HepG2 (cell line): ENCODE measurements at regions not wholly inside any gene's neighbourhood (a gene's known extent, or its start where the extent isn't known, plus 50 kb on each side); places are given as distances from the start of the nearest gene placed in this dataset.

Source experiments
- CCAR2 ChIP-seq: fragments of 200-400 bp; formaldehyde crosslinking; optimal IDR thresholded peaks from 2 replicates; pipeline ENCODE3; 2018; ENCODE audit warnings: low read depth, mild to moderate bottlenecking, low read length, moderate library complexity
- DPF2 ChIP-seq: sonication (generic); formaldehyde crosslinking; IDR thresholded peaks from 2 replicates; pipeline ENCODE4 v1.4.0; 2020; ENCODE audit warnings: mild to moderate bottlenecking, low read depth, missing genetic modification reagents, borderline replicate concordance
- ESRRA ChIP-seq: sonication (generic); formaldehyde crosslinking; IDR thresholded peaks from 2 replicates; pipeline ENCODE4 v1.5.1; 2020; ENCODE audit warnings: mild to moderate bottlenecking, low read depth, missing genetic modification reagents
- FOXO1 ChIP-seq: sonication (generic); formaldehyde crosslinking; IDR thresholded peaks from 2 replicates; pipeline ENCODE4 v1.4.0; 2020; ENCODE audit warnings: missing genetic modification reagents
- FOXP1 ChIP-seq, 2 experiments: fragments of 450-650 bp in 1 of 2; IDR thresholded peaks; 2 replicates each; pipeline ENCODE4 v1.6.1; 2017 to 2018; ENCODE audit warnings: antibody characterized with exemption in 1 of 2
- HNRNPK ChIP-seq: fragments of 200-400 bp; formaldehyde crosslinking; IDR thresholded peaks from 2 replicates; pipeline ENCODE4 v1.6.1; 2018; ENCODE audit warnings: low read length, low read depth, moderate library complexity, mild to moderate bottlenecking; ENCODE audit not compliant: poor library complexity, severe bottlenecking
- KAT8 ChIP-seq: IDR thresholded peaks from 2 replicates; pipeline ENCODE4 v1.6.1; 2016; ENCODE audit warnings: missing genetic modification reagents, missing compliant biosample characterization
- KMT2B ChIP-seq: IDR thresholded peaks from 2 replicates; pipeline ENCODE4 v1.6.1; 2016; ENCODE audit warnings: missing genetic modification reagents, missing compliant biosample characterization
- NFIC ChIP-seq: IDR thresholded peaks from 2 replicates; pipeline ENCODE4 v1.6.1; 2012; ENCODE audit warnings: mild to moderate bottlenecking, low read length, inconsistent platforms
- NR2C2 ChIP-seq: sonication (generic); formaldehyde crosslinking; IDR thresholded peaks from 2 replicates; pipeline ENCODE4 v1.4.0; 2020; ENCODE audit warnings: missing genetic modification reagents, mild to moderate bottlenecking, moderate library complexity, borderline replicate concordance
- ZBED4 ChIP-seq: sonication (generic); formaldehyde crosslinking; IDR thresholded peaks from 2 replicates; pipeline ENCODE4 v1.4.0; 2020; ENCODE audit warnings: missing genetic modification reagents, borderline replicate concordance
- ZNF644 ChIP-seq: IDR thresholded peaks from 2 replicates; pipeline ENCODE4 v1.6.1; 2016; ENCODE audit warnings: low read depth
- TF ChIP-seq, protein P1 (sequence below): sonication (generic); formaldehyde crosslinking; IDR thresholded peaks from 2 replicates; pipeline ENCODE4 v1.5.0; 2020; ENCODE audit warnings: missing genetic modification reagents
- TF ChIP-seq, protein P2 (sequence below): sonication (generic); formaldehyde crosslinking; IDR thresholded peaks from 2 replicates; pipeline ENCODE4 v1.4.0; 2020; ENCODE audit warnings: mild to moderate bottlenecking, missing genetic modification reagents
- TF ChIP-seq, protein P3 (sequence below), 2 experiments: sonication (generic) in 1 of 2; formaldehyde crosslinking in 1 of 2; IDR thresholded peaks; 2 replicates each; pipeline versions ENCODE4 v1.6.1 to v1.9.0; 2014 to 2022; ENCODE audit warnings: antibody characterized with exemption in 1 of 2, borderline replicate concordance in 1 of 2, inconsistent platforms in 1 of 2, low read depth in 1 of 2, missing genetic modification reagents in 1 of 2

- TF ChIP-seq, protein P1, sequence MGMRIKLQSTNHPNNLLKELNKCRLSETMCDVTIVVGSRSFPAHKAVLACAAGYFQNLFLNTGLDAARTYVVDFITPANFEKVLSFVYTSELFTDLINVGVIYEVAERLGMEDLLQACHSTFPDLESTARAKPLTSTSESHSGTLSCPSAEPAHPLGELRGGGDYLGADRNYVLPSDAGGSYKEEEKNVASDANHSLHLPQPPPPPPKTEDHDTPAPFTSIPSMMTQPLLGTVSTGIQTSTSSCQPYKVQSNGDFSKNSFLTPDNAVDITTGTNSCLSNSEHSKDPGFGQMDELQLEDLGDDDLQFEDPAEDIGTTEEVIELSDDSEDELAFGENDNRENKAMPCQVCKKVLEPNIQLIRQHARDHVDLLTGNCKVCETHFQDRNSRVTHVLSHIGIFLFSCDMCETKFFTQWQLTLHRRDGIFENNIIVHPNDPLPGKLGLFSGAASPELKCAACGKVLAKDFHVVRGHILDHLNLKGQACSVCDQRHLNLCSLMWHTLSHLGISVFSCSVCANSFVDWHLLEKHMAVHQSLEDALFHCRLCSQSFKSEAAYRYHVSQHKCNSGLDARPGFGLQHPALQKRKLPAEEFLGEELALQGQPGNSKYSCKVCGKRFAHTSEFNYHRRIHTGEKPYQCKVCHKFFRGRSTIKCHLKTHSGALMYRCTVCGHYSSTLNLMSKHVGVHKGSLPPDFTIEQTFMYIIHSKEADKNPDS, result no peak
- TF ChIP-seq, protein P2, sequence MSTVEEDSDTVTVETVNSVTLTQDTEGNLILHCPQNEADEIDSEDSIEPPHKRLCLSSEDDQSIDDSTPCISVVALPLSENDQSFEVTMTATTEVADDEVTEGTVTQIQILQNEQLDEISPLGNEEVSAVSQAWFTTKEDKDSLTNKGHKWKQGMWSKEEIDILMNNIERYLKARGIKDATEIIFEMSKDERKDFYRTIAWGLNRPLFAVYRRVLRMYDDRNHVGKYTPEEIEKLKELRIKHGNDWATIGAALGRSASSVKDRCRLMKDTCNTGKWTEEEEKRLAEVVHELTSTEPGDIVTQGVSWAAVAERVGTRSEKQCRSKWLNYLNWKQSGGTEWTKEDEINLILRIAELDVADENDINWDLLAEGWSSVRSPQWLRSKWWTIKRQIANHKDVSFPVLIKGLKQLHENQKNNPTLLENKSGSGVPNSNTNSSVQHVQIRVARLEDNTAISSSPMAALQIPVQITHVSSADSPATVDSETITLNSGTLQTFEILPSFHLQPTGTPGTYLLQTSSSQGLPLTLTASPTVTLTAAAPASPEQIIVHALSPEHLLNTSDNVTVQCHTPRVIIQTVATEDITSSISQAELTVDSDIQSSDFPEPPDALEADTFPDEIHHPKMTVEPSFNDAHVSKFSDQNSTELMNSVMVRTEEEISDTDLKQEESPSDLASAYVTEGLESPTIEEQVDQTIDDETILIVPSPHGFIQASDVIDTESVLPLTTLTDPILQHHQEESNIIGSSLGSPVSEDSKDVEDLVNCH (CRISPR knock-in tag), result no peak
- TF ChIP-seq, protein P3, sequence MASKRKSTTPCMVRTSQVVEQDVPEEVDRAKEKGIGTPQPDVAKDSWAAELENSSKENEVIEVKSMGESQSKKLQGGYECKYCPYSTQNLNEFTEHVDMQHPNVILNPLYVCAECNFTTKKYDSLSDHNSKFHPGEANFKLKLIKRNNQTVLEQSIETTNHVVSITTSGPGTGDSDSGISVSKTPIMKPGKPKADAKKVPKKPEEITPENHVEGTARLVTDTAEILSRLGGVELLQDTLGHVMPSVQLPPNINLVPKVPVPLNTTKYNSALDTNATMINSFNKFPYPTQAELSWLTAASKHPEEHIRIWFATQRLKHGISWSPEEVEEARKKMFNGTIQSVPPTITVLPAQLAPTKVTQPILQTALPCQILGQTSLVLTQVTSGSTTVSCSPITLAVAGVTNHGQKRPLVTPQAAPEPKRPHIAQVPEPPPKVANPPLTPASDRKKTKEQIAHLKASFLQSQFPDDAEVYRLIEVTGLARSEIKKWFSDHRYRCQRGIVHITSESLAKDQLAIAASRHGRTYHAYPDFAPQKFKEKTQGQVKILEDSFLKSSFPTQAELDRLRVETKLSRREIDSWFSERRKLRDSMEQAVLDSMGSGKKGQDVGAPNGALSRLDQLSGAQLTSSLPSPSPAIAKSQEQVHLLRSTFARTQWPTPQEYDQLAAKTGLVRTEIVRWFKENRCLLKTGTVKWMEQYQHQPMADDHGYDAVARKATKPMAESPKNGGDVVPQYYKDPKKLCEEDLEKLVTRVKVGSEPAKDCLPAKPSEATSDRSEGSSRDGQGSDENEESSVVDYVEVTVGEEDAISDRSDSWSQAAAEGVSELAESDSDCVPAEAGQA (IDR thresholded peaks at IDR 0.05; ENCODE audit: low read depth), result peak; percentile 48; the same call in 1 of the 2 replicates
- TF ChIP-seq, protein P3 (CRISPR knock-in tag; IDR thresholded peaks at IDR 0.05; ENCODE audit: borderline replicate concordance), result no peak
- TF ChIP-seq ZBED4 (CRISPR knock-in tag) (peak; percentile 63; the same call in 1 of the 2 replicates), NFIC (peak; percentile 94), FOXO1 (CRISPR knock-in tag) (peak; percentile 87; the same call in 1 of the 2 replicates), HNRNPK (no peak), NR2C2 (CRISPR knock-in tag) (peak; percentile 50; the same call in 1 of the 2 replicates), ZNF644 (CRISPR knock-in tag) (peak; percentile 81; the same call in 1 of the 2 replicates), ESRRA (CRISPR knock-in tag) (no peak), KAT8 (CRISPR knock-in tag) (peak; percentile 77), DPF2 (CRISPR knock-in tag) (peak; percentile 99), CCAR2 (no peak), KMT2B (CRISPR knock-in tag) (peak; percentile 44; the same call in 1 of the 2 replicates), FOXP1 (IDR thresholded peaks at IDR 0.05) (peak; percentile 70; the same call in 1 of the 2 replicates), FOXP1 (CRISPR knock-in tag; IDR thresholded peaks at IDR 0.05) (peak; percentile 91)
Measured at GRCh38 chr2:63734510-63734909, 107.2 kb upstream of the UGP2 start (continued).
